Breast epithelium (tissue), 4 donors: ENCODE measurements at regions not wholly inside any gene's neighbourhood (a gene's known extent, or its start where the extent isn't known, plus 50 kb on each side); places are given as distances from the start of the nearest gene placed in this dataset.

Source experiments
- DNase-seq, 2 donors: peaks; one replicate each; pipeline ENCODE4 v3.0.0-alpha.2; 2019; ENCODE audit warnings: low spot score in 2 of 2
- H3K27ac ChIP-seq, 2 donors: fragments of 200-600 bp; sonication (generic) in 1 of 2; one replicate each; pipeline ENCODE4 v1.5.1; 2016 to 2019; ENCODE audit warnings: mild to moderate bottlenecking in 1 of 2
- H3K27me3 ChIP-seq, 2 donors: fragments of 200-600 bp; sonication (generic) in 1 of 2; one replicate each; pipeline versions ENCODE4 v1.5.1 to v1.6.0; 2017 to 2019; ENCODE audit warnings: control low read depth in 1 of 2, mild to moderate bottlenecking in 1 of 2
- H3K36me3 ChIP-seq: fragments of 200-600 bp; one replicate; pipeline ENCODE4 v1.5.1; 2019
- H3K4me1 ChIP-seq, 2 donors: fragments of 200-600 bp; sonication (generic); one replicate each; pipeline ENCODE4 v1.5.1; 2016 to 2019; ENCODE audit warnings: control low read depth in 1 of 2
- H3K4me3 ChIP-seq, 3 donors: fragments of 200-600 bp; sonication (generic); 1 replicate in 2 of 3; 2 replicates in 1 of 3; pipeline ENCODE4 v1.5.1; 2016 to 2019; ENCODE audit warnings: mild to moderate bottlenecking in 3 of 3, moderate library complexity in 2 of 3
- H3K9me3 ChIP-seq, 2 donors: fragments of 200-600 bp; sonication (generic) in 1 of 2; one replicate each; pipeline ENCODE4 v1.5.1; 2016 to 2019; ENCODE audit warnings: control low read depth in 1 of 2
- CTCF ChIP-seq, 3 donors: fragments of 450-650 bp; IDR thresholded peaks; one replicate each; pipeline ENCODE4 v1.5.1; 2016 to 2017; ENCODE audit warnings: antibody characterized with exemption in 3 of 3, mild to moderate bottlenecking in 3 of 3, moderate library complexity in 3 of 3
- POLR2A ChIP-seq: fragments of 450-650 bp; IDR thresholded peaks from one replicate; pipeline ENCODE4 v1.6.1; 2016; ENCODE audit warnings: antibody characterized with exemption, mild to moderate bottlenecking, moderate library complexity
- POLR2AphosphoS5 ChIP-seq, 3 donors: sonication (generic); formaldehyde crosslinking; IDR thresholded peaks; one replicate each; pipeline ENCODE4 v1.6.1; 2017; ENCODE audit warnings: antibody characterized with exemption in 3 of 3
- intact Hi-C: fragments of 100-400 bp; cut with DNase I; formaldehyde crosslinking; loops from one replicate; pipeline ENCODE4 v1.15.1; 2023; ENCODE audit warnings: low total_unique reads

GRCh38 chr5:8895599-8895998 lies 650.3 kb downstream of the SEMA5A start:
- Histone ChIP-seq H3K9me3 (no peaks in the 10 kb centered on the region), H3K4me3 (no peak overlapping the region), H3K27me3 (no peaks in the 10 kb centered on the region), H3K27ac (no peak overlapping the region), H3K36me3 (no peaks in the 10 kb centered on the region), H3K4me1 (no peaks in the 10 kb centered on the region)
- intact Hi-C loops = loop anchor here (5.0 kb wide), 1 partner anchor 963 kb away; no protein-coding TSS in a partner anchor
- TF ChIP-seq POLR2AphosphoS5 (IDR thresholded peaks at IDR 0.05) (no peak), CTCF (IDR thresholded peaks at IDR 0.05) (no peak), POLR2A (no peak)
- DNase-seq = no peak

GRCh38 chr5:8897316-8897715 lies 648.6 kb downstream of the SEMA5A start:
- no peak for DNase-seq
- no peaks in the 10 kb centered on the region for H3K36me3 ChIP-seq
- H3K9me3 ChIP-seq = no peaks in the 10 kb centered on the region
- TF ChIP-seq POLR2AphosphoS5 (IDR thresholded peaks at IDR 0.05) = no peak
- no peak overlapping the region for H3K4me3 ChIP-seq
- H3K27me3 ChIP-seq = no peaks in the 10 kb centered on the region
- intact Hi-C loops = loop anchor here (5.0 kb wide), 1 partner anchor 965 kb away; no protein-coding TSS in a partner anchor
- H3K27ac ChIP-seq = no peak overlapping the region
- no peaks in the 10 kb centered on the region for H3K4me1 ChIP-seq

GRCh38 chr5:8905021-8905420 lies 640.9 kb downstream of the SEMA5A start:
- H3K27ac ChIP-seq = no peak overlapping the region
- intact Hi-C loops = no loop called here
- H3K4me3 ChIP-seq = no peak overlapping the region
- H3K9me3 ChIP-seq = no peaks in the 10 kb centered on the region
- TF ChIP-seq CTCF (IDR thresholded peaks at IDR 0.05) (no peak), POLR2AphosphoS5 (IDR thresholded peaks at IDR 0.05) (no peak), POLR2A (no peak)
- H3K36me3 ChIP-seq = no peaks in the 10 kb centered on the region
- no peaks in the 10 kb centered on the region for H3K27me3 ChIP-seq
- H3K4me1 ChIP-seq = no peaks in the 10 kb centered on the region
- DNase-seq = no peak

- H3K9me3 ChIP-seq = no peaks in the 10 kb centered on the region
- H3K36me3 ChIP-seq = no peaks in the 10 kb centered on the region
- H3K27ac ChIP-seq = no peak overlapping the region
- TF ChIP-seq POLR2AphosphoS5 (IDR thresholded peaks at IDR 0.05) (no peak), CTCF (IDR thresholded peaks at IDR 0.05) (no peak), POLR2A (no peak)
- H3K4me1 ChIP-seq = no peaks in the 10 kb centered on the region
- H3K27me3 ChIP-seq = no peaks in the 10 kb centered on the region
- intact Hi-C loops = no loop called here
- no peak for DNase-seq
- no peak overlapping the region for H3K4me3 ChIP-seq
Measured at GRCh38 chr5:8906303-8906967, 639.4 kb downstream of the SEMA5A start.

- H3K27ac ChIP-seq = no peak overlapping the region
- H3K27me3 ChIP-seq = no peaks in the 10 kb centered on the region
- intact Hi-C loops = no loop called here
- H3K9me3 ChIP-seq = no peaks in the 10 kb centered on the region
- no peak for TF ChIP-seq POLR2A
- TF ChIP-seq CTCF (IDR thresholded peaks at IDR 0.05) = no peak
- TF ChIP-seq POLR2AphosphoS5 (IDR thresholded peaks at IDR 0.05) = no peak
- DNase-seq = no peak
- H3K4me1 ChIP-seq = no peaks in the 10 kb centered on the region
- H3K36me3 ChIP-seq = no peaks in the 10 kb centered on the region
- no peak overlapping the region for H3K4me3 ChIP-seq
Measured at GRCh38 chr5:8907168-8907868, 638.6 kb downstream of the SEMA5A start.
